ENCODE measurements at regions not wholly inside any gene's neighbourhood (a gene's known extent, or its start where the extent isn't known, plus 50 kb on each side); places are given as distances from the start of the nearest gene placed in this dataset.

GRCh38 chr22:22099833-22100812 is 117.5 kb upstream of the TOP3B start:
- no peaks in the 10 kb centered on the region; the same call in 1 of the 2 replicates for H3K27me3 ChIP-seq (replicated peaks; ENCODE audit: control insufficient read depth, insufficient read depth, low read length)
- H3K27ac Mint-ChIP-seq (ENCODE audit: unreplicated experiment): no peak overlapping the region
- DNase-seq: peak in 1 of 2 experiments; percentile 13
- H3K27me3 Mint-ChIP-seq (ENCODE audit: insufficient read depth, unreplicated experiment): peaks cover 30% of the 10 kb centered on the region
- ChIA-PET CTCF (interaction anchor here (0.9 to 1.1 kb wide), 2 partner anchors 11 to 39 kb away, joined by 3 to 4 read pairs; no protein-coding TSS in a partner anchor), POLR2A (interaction anchor here (0.5 kb wide), 1 partner anchor 1268 kb away, joined by 3 read pairs; no protein-coding TSS in a partner anchor)
- no TSS peak for BruUV-seq (replicated peaks)
- H3K36me3 Mint-ChIP-seq (ENCODE audit: insufficient read depth, unreplicated experiment): no peaks in the 10 kb centered on the region
- no peaks in the 10 kb centered on the region for H3K9me3 ChIP-seq
- intact Hi-C loops (cut with micrococcal nuclease; ENCODE audit: unreplicated experiment): no loop called here
- H3K36me3 ChIP-seq (ENCODE audit: control insufficient read depth, insufficient read depth, low read length): no peaks in the 10 kb centered on the region
- no peaks in the 10 kb centered on the region for H3K4me1 ChIP-seq
- H3K4me3 Mint-ChIP-seq (ENCODE audit: unreplicated experiment): no peak overlapping the region
- no peaks in the 10 kb centered on the region for H3K9me3 Mint-ChIP-seq (ENCODE audit: unreplicated experiment)
- peak in 1 of 2 experiments; percentile 48 for TF ChIP-seq CTCF (IDR thresholded peaks at IDR 0.05; ENCODE audit: insufficient read depth in 1 of 2, low read depth in 1 of 2, low read length in 1 of 2, severe bottlenecking in 1 of 2, unreplicated experiment in 1 of 2)
- H3K4me1 Mint-ChIP-seq (ENCODE audit: low read depth, unreplicated experiment): no peaks in the 10 kb centered on the region
- no peak overlapping the region for H3K4me3 ChIP-seq (ENCODE audit: low read depth, low read length)

GRCh38 chr22:22099194-22099486 is 116.6 kb upstream of the TOP3B start:
- H3K27me3 Mint-ChIP-seq (ENCODE audit: insufficient read depth, unreplicated experiment): peaks cover 31% of the 10 kb centered on the region
- Histone ChIP-seq H3K36me3 (ENCODE audit: control insufficient read depth, insufficient read depth, low read length) (no peaks in the 10 kb centered on the region), H3K27me3 (replicated peaks; ENCODE audit: control insufficient read depth, insufficient read depth, low read length) (no peaks in the 10 kb centered on the region; the same call in 1 of the 2 replicates), H3K4me3 (ENCODE audit: low read depth, low read length) (no peak overlapping the region), H3K9me3 (no peaks in the 10 kb centered on the region), H3K4me1 (no peaks in the 10 kb centered on the region)
- no TSS peak for BruUV-seq (replicated peaks)
- no peak for DNase-seq
- no peaks in the 10 kb centered on the region for H3K4me1 Mint-ChIP-seq (ENCODE audit: low read depth, unreplicated experiment)
- POLR2A ChIA-PET: no interaction called here
- H3K36me3 Mint-ChIP-seq (ENCODE audit: insufficient read depth, unreplicated experiment): no peaks in the 10 kb centered on the region
- no peaks in the 10 kb centered on the region for H3K9me3 Mint-ChIP-seq (ENCODE audit: unreplicated experiment)
- no peak overlapping the region for H3K4me3 Mint-ChIP-seq (ENCODE audit: unreplicated experiment)
- intact Hi-C loops (cut with micrococcal nuclease; ENCODE audit: unreplicated experiment): no loop called here
- CTCF ChIA-PET: no interaction called here
- H3K27ac Mint-ChIP-seq (ENCODE audit: unreplicated experiment): no peak overlapping the region
- TF ChIP-seq CTCF (IDR thresholded peaks at IDR 0.05; ENCODE audit: insufficient read depth in 1 of 2, low read depth in 1 of 2, low read length in 1 of 2, severe bottlenecking in 1 of 2, unreplicated experiment in 1 of 2): no peak

GRCh38 chr22:22098457-22099193 is 116.0 kb upstream of the TOP3B start:
- Mint-ChIP-seq H3K27ac (ENCODE audit: unreplicated experiment) (no peak overlapping the region), H3K4me3 (ENCODE audit: unreplicated experiment) (no peak overlapping the region), H3K36me3 (ENCODE audit: insufficient read depth, unreplicated experiment) (no peaks in the 10 kb centered on the region), H3K4me1 (ENCODE audit: low read depth, unreplicated experiment) (no peaks in the 10 kb centered on the region), H3K9me3 (ENCODE audit: unreplicated experiment) (no peaks in the 10 kb centered on the region), H3K27me3 (ENCODE audit: insufficient read depth, unreplicated experiment) (peaks cover 32% of the 10 kb centered on the region)
- ChIA-PET POLR2A (no interaction called here), CTCF (no interaction called here)
- intact Hi-C loops (cut with micrococcal nuclease; ENCODE audit: unreplicated experiment): no loop called here
- H3K36me3 ChIP-seq (ENCODE audit: control insufficient read depth, insufficient read depth, low read length): no peaks in the 10 kb centered on the region
- H3K27me3 ChIP-seq (replicated peaks; ENCODE audit: control insufficient read depth, insufficient read depth, low read length): no peaks in the 10 kb centered on the region; the same call in 1 of the 2 replicates
- no peaks in the 10 kb centered on the region for H3K9me3 ChIP-seq
- no peak for TF ChIP-seq CTCF (IDR thresholded peaks at IDR 0.05; ENCODE audit: insufficient read depth in 1 of 2, low read depth in 1 of 2, low read length in 1 of 2, severe bottlenecking in 1 of 2, unreplicated experiment in 1 of 2)
- no peak for DNase-seq
- H3K4me1 ChIP-seq: no peaks in the 10 kb centered on the region
- BruUV-seq (replicated peaks): no TSS peak
- H3K4me3 ChIP-seq (ENCODE audit: low read depth, low read length): no peak overlapping the region

Data from Caco-2 (cell line).